ENCODE measurements at regions not wholly inside any gene's neighbourhood (a gene's known extent, or its start where the extent isn't known, plus 50 kb on each side); places are given as distances from the start of the nearest gene placed in this dataset.

GRCh38 chr13:68627379-68627778 is 1397.2 kb upstream of the PCDH9 start:
- TF ChIP-seq, protein P1, sequence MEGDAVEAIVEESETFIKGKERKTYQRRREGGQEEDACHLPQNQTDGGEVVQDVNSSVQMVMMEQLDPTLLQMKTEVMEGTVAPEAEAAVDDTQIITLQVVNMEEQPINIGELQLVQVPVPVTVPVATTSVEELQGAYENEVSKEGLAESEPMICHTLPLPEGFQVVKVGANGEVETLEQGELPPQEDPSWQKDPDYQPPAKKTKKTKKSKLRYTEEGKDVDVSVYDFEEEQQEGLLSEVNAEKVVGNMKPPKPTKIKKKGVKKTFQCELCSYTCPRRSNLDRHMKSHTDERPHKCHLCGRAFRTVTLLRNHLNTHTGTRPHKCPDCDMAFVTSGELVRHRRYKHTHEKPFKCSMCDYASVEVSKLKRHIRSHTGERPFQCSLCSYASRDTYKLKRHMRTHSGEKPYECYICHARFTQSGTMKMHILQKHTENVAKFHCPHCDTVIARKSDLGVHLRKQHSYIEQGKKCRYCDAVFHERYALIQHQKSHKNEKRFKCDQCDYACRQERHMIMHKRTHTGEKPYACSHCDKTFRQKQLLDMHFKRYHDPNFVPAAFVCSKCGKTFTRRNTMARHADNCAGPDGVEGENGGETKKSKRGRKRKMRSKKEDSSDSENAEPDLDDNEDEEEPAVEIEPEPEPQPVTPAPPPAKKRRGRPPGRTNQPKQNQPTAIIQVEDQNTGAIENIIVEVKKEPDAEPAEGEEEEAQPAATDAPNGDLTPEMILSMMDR (IDR thresholded peaks at IDR 0.05; ENCODE audit: insufficient read depth, low read length), result no peak
- no peak for TF ChIP-seq POLR2AphosphoS5 (IDR thresholded peaks at IDR 0.05; ENCODE audit: low read depth)
- TF ChIP-seq REST (IDR thresholded peaks at IDR 0.05; ENCODE audit: insufficient replicate concordance, low read depth), result no peak
- no peak for TF ChIP-seq SPI1 (IDR thresholded peaks at IDR 0.05; ENCODE audit: borderline replicate concordance, low read depth)
- TF ChIP-seq GABPA (IDR thresholded peaks at IDR 0.05; ENCODE audit: low read depth), result no peak
- H3K27ac ChIP-seq (replicated peaks), result no peak overlapping the region
- DNase-seq (ENCODE audit: low read depth in 1 of 2, low spot score in 1 of 2), result no peak
- no peak overlapping the region for H3K4me3 ChIP-seq (replicated peaks; ENCODE audit: insufficient read depth, low read length)
- H3K27me3 ChIP-seq (ENCODE audit: insufficient read depth, poor library complexity, severe bottlenecking), result no peaks in the 10 kb centered on the region

DNA sequence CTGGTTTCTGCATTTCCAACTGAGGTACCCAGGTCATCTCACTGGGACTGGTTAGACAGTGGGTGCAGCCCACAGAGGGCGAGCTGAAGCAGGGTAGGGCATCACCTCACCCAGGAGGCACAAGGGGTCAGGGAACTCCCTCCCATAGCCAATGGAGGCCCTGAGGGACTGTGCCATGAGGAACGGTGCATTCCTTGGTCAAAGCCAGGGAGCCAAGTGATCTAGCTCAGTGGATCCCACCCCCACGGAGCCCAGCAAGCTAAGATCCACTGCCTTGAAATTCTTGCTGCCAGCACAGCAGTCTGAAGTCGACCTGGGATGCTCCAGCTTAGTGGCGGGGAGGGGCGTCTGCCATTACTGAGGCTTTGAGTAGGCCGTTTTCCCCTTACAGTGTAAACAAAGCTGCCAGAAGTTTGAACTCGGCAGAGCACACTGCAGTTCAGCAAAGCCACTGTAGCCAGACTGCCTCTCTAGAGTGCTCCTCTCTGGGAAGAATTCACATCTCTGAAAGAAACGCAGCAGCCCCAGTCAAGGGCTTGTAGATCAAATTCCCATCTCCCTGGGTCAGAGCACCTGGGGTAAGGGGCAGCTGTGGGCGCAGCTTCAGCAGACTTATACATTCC is 1386.6 kb upstream of the PCDH9 start:
- TF ChIP-seq GABPA (IDR thresholded peaks at IDR 0.05; ENCODE audit: low read depth) (no peak), REST (IDR thresholded peaks at IDR 0.05; ENCODE audit: insufficient replicate concordance, low read depth) (no peak), POLR2AphosphoS5 (IDR thresholded peaks at IDR 0.05; ENCODE audit: low read depth) (no peak), SPI1 (IDR thresholded peaks at IDR 0.05; ENCODE audit: borderline replicate concordance, low read depth) (no peak)
- TF ChIP-seq, protein P1 (IDR thresholded peaks at IDR 0.05; ENCODE audit: insufficient read depth, low read length), result no peak

GRCh38 chr13:68609661-68610060 is 1379.5 kb upstream of the PCDH9 start:
- Histone ChIP-seq H3K27me3 (ENCODE audit: insufficient read depth, poor library complexity, severe bottlenecking) (no peaks in the 10 kb centered on the region), H3K27ac (replicated peaks) (no peak overlapping the region), H3K4me3 (replicated peaks; ENCODE audit: insufficient read depth, low read length) (no peak overlapping the region)
- no peak for DNase-seq (ENCODE audit: low read depth in 1 of 2, low spot score in 1 of 2)
- TF ChIP-seq, protein P1 (IDR thresholded peaks at IDR 0.05; ENCODE audit: insufficient read depth, low read length), result no peak
- no peak for TF ChIP-seq POLR2AphosphoS5 (IDR thresholded peaks at IDR 0.05; ENCODE audit: low read depth)
- TF ChIP-seq GABPA (IDR thresholded peaks at IDR 0.05; ENCODE audit: low read depth), result no peak
- TF ChIP-seq REST (IDR thresholded peaks at IDR 0.05; ENCODE audit: insufficient replicate concordance, low read depth), result no peak
- TF ChIP-seq SPI1 (IDR thresholded peaks at IDR 0.05; ENCODE audit: borderline replicate concordance, low read depth), result no peak

More for the DNA sequence above, 1386.6 kb upstream of the PCDH9 start:
- no peak for DNase-seq (ENCODE audit: low read depth in 1 of 2, low spot score in 1 of 2)
- H3K4me3 ChIP-seq (replicated peaks; ENCODE audit: insufficient read depth, low read length), result no peak overlapping the region
- H3K27me3 ChIP-seq (ENCODE audit: insufficient read depth, poor library complexity, severe bottlenecking), result no peaks in the 10 kb centered on the region
- H3K27ac ChIP-seq (replicated peaks), result no peak overlapping the region

Measured in HL-60 (cell line).